ENCODE measurements at regions not wholly inside any gene's neighbourhood (a gene's known extent, or its start where the extent isn't known, plus 50 kb on each side); places are given as distances from the start of the nearest gene placed in this dataset.

DNA sequence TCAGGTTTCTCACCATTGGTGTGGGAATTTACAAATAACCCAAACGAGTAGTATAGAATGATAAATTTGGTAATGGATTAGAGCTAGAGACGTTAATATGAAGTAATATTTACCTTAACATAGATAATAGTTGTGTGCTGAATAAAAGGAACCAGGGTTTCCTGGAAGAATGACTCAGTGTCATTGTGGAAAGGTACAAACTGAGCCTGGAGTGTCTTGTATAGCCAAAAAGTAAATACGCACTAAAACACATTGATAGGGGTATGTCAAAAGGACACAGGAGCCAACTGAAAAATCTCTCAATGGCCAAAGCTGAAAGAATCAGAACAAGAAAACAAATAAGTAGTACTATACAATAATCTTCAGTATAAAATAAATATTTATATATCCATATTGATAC is 363.5 kb downstream of the SLCO4C1 start:
- no peak for TF ChIP-seq POLR2A (IDR thresholded peaks at IDR 0.05; ENCODE audit: low read depth, low read length)
- no peak for TF ChIP-seq TAF1 (IDR thresholded peaks at IDR 0.05; ENCODE audit: borderline replicate concordance, low read depth, low read length)
- no peak for TF ChIP-seq POLR2AphosphoS5 (IDR thresholded peaks at IDR 0.05; ENCODE audit: low read depth, low read length)
